GM23338 (cell line): ENCODE measurements at regions not wholly inside any gene's neighbourhood (a gene's known extent, or its start where the extent isn't known, plus 50 kb on each side); places are given as distances from the start of the nearest gene placed in this dataset.

Experiments used
- CREB1 ChIP-seq: fragments of 250-450 bp; sonication (Bioruptor Pico); IDR thresholded peaks from 2 replicates; pipeline ENCODE4 v1.5.0; 2020; ENCODE audit warnings: low read depth, mild to moderate bottlenecking, moderate library complexity
- ETS1 ChIP-seq: IDR thresholded peaks from 2 replicates; pipeline ENCODE4 v1.6.1; 2016; ENCODE audit warnings: antibody characterized with exemption
- EZH2 ChIP-seq: fragments of 200-600 bp; sonication (generic); IDR thresholded peaks from one replicate; pipeline ENCODE4 v1.8.0; 2017; ENCODE audit warnings: antibody characterized with exemption, mild to moderate bottlenecking, low read depth; ENCODE audit not compliant: unreplicated experiment
- EZH2phosphoT487 ChIP-seq: fragments of 200-600 bp; sonication (generic); IDR thresholded peaks from one replicate; pipeline ENCODE4 v1.8.1; 2018; ENCODE audit warnings: antibody characterized with exemption; ENCODE audit not compliant: unreplicated experiment
- JUNB ChIP-seq: IDR thresholded peaks from one replicate; pipeline ENCODE4 v1.6.1; 2016; ENCODE audit warnings: antibody characterized with exemption; ENCODE audit not compliant: unreplicated experiment
- NANOG ChIP-seq: IDR thresholded peaks from 2 replicates; pipeline ENCODE4 v1.6.1; 2016; ENCODE audit warnings: antibody characterized with exemption, borderline replicate concordance
- POLR2AphosphoS5 ChIP-seq: IDR thresholded peaks from 2 replicates; pipeline ENCODE4 v1.6.1; 2016; ENCODE audit warnings: antibody characterized with exemption, low read depth
- REST ChIP-seq: IDR thresholded peaks from one replicate; pipeline ENCODE4 v1.6.1; 2018; ENCODE audit warnings: antibody characterized with exemption; ENCODE audit not compliant: unreplicated experiment
- STAT1 ChIP-seq: IDR thresholded peaks from one replicate; pipeline ENCODE4 v1.6.1; 2016; ENCODE audit warnings: antibody characterized with exemption; ENCODE audit not compliant: unreplicated experiment
- ZNF114 ChIP-seq: fragments of 250-450 bp; sonication (Bioruptor Pico); IDR thresholded peaks from 2 replicates; pipeline ENCODE4 v1.5.0; 2020; ENCODE audit warnings: mild to moderate bottlenecking, moderate library complexity
- ZNF331 ChIP-seq: fragments of 250-450 bp; sonication (Bioruptor Pico); IDR thresholded peaks from 2 replicates; pipeline ENCODE4 v1.5.0; 2020; ENCODE audit warnings: low read depth, mild to moderate bottlenecking, moderate library complexity
- ZNF462 ChIP-seq: fragments of 250-450 bp; sonication (Bioruptor Pico); IDR thresholded peaks from 2 replicates; pipeline ENCODE4 v1.5.0; 2020; ENCODE audit warnings: mild to moderate bottlenecking, moderate library complexity
- TF ChIP-seq, protein P1 (sequence below), 2 experiments: fragments of 200-600 bp in 1 of 2; sonication (generic) in 1 of 2; conservative IDR thresholded peaks; 2 replicates each; pipeline versions ENCODE4 v1.5.1 to v1.6.1; 2016 to 2017; ENCODE audit warnings: antibody characterized with exemption in 2 of 2, low read depth in 2 of 2, mild to moderate bottlenecking in 2 of 2, moderate library complexity in 1 of 2

- TF ChIP-seq, protein P1, sequence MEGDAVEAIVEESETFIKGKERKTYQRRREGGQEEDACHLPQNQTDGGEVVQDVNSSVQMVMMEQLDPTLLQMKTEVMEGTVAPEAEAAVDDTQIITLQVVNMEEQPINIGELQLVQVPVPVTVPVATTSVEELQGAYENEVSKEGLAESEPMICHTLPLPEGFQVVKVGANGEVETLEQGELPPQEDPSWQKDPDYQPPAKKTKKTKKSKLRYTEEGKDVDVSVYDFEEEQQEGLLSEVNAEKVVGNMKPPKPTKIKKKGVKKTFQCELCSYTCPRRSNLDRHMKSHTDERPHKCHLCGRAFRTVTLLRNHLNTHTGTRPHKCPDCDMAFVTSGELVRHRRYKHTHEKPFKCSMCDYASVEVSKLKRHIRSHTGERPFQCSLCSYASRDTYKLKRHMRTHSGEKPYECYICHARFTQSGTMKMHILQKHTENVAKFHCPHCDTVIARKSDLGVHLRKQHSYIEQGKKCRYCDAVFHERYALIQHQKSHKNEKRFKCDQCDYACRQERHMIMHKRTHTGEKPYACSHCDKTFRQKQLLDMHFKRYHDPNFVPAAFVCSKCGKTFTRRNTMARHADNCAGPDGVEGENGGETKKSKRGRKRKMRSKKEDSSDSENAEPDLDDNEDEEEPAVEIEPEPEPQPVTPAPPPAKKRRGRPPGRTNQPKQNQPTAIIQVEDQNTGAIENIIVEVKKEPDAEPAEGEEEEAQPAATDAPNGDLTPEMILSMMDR (conservative IDR thresholded peaks at IDR 0.05; ENCODE audit: low read depth in 2 of 2), result no peak
- TF ChIP-seq EZH2, result no peak
- TF ChIP-seq EZH2phosphoT487, result no peak
- TF ChIP-seq POLR2AphosphoS5, result no peak
- no peak for TF ChIP-seq REST
- no peak for TF ChIP-seq CREB1 (CRISPR knock-in tag)
- no peak for TF ChIP-seq ZNF462
- TF ChIP-seq NANOG, result no peak
- no peak for TF ChIP-seq JUNB
- no peak for TF ChIP-seq ETS1
- TF ChIP-seq ZNF331 (CRISPR knock-in tag), result no peak
- TF ChIP-seq ZNF114, result no peak
- TF ChIP-seq STAT1, result no peak
These were observed 503.7 kb downstream of the CDH10 start for GRCh38 chr5:24141046-24141445.
